Parathyroid adenoma (tissue), 2 donors: ENCODE measurements at regions not wholly inside any gene's neighbourhood (a gene's known extent, or its start where the extent isn't known, plus 50 kb on each side); places are given as distances from the start of the nearest gene placed in this dataset.

ENCODE experiments used
- H2AFZ ChIP-seq: fragments of 300-600 bp; sonication (generic); one replicate; pipeline ENCODE4 v1.7.0; 2017; ENCODE audit warnings: antibody characterized with exemption, mild to moderate bottlenecking
- H3K27ac ChIP-seq: fragments of 300-600 bp; sonication (generic); one replicate; pipeline ENCODE4 v1.7.0; 2017
- H3K27me3 ChIP-seq: fragments of 300-600 bp; sonication (generic); one replicate; pipeline ENCODE4 v1.7.0; 2017; ENCODE audit warnings: low read length; ENCODE audit not compliant: control insufficient read depth, insufficient read depth
- H3K36me3 ChIP-seq: fragments of 300-600 bp; sonication (generic); one replicate; pipeline ENCODE4 v1.7.0; 2017; ENCODE audit warnings: low read length; ENCODE audit not compliant: control insufficient read depth, insufficient read depth
- H3K4me1 ChIP-seq: fragments of 300-600 bp; sonication (generic); one replicate; pipeline ENCODE4 v1.7.0; 2017; ENCODE audit warnings: control low read depth
- H3K4me2 ChIP-seq: fragments of 300-600 bp; sonication (generic); one replicate; pipeline ENCODE4 v1.7.0; 2017; ENCODE audit warnings: low read length
- H3K4me3 ChIP-seq: fragments of 300-600 bp; sonication (generic); one replicate; pipeline ENCODE4 v1.7.0; 2017; ENCODE audit warnings: low read depth, low read length
- H3K79me2 ChIP-seq: fragments of 300-600 bp; sonication (generic); one replicate; pipeline ENCODE4 v1.7.0; 2017; ENCODE audit warnings: control low read depth
- H3K9ac ChIP-seq: fragments of 300-600 bp; sonication (generic); one replicate; pipeline ENCODE4 v1.7.0; 2017; ENCODE audit warnings: mild to moderate bottlenecking
- H3K9me3 ChIP-seq: fragments of 300-600 bp; sonication (generic); one replicate; pipeline ENCODE4 v1.7.0; 2017; ENCODE audit warnings: low read length; ENCODE audit not compliant: control insufficient read depth
- CTCF ChIP-seq: fragments of 300-600 bp; sonication (generic); IDR thresholded peaks from one replicate; pipeline ENCODE4 v1.7.0; 2017; ENCODE audit warnings: antibody characterized with exemption, mild to moderate bottlenecking
- donor health status: primary hyperparathyroidism.

DNA sequence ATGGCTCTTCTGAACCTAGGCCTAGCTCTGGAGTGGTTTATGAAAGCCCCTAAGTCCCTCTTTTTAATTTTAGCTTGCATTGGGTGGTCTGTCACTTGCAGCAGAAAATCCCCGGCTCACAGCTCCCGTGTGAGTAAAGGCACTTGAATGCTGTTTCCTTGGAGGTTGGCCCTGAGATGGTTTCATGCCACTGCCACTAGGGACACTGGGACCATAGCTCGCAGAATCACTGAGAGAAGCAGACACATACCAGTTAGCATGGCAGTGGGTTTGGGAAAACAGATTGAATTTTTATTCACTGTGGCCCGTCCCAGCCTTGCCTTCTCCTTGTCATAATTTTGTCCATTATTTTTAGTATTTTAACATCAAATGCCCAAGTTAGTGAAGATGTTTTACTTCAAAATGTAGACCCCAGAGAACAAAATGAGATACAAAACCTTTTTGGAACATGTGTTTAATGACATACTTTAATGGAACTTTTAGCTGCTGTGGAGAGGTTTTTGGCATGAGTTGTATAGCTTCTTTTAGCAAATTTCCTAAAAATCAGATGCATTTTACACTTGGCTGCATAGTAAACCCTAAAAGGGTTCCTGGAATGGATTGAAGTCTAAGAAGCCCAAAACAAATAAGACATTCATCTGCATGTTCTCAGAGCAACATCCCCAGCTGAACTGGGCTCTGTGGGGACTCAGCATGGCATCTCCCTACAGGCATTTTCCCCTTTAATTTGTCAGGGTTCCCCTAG, 259.7 kb upstream of the PITRM1 start:
- no peaks in the 10 kb centered on the region for H3K4me1 ChIP-seq
- no peak overlapping the region for H3K4me3 ChIP-seq
- TF ChIP-seq CTCF, result no peak
- H3K79me2 ChIP-seq, result no peaks in the 10 kb centered on the region
- no peak overlapping the region for H3K4me2 ChIP-seq
- no peaks in the 10 kb centered on the region for H3K36me3 ChIP-seq
- no peak overlapping the region for H3K27ac ChIP-seq
- H3K27me3 ChIP-seq, result no peaks in the 10 kb centered on the region
- no peak overlapping the region for H3K9ac ChIP-seq
- H2AFZ ChIP-seq, result no peak overlapping the region
- H3K9me3 ChIP-seq, result no peaks in the 10 kb centered on the region

- peaks cover 3% of the 10 kb centered on the region for H3K4me1 ChIP-seq
- no peaks in the 10 kb centered on the region for H3K36me3 ChIP-seq
- no peak overlapping the region for H2AFZ ChIP-seq
- H3K4me3 ChIP-seq, result no peak overlapping the region
- no peaks in the 10 kb centered on the region for H3K9me3 ChIP-seq
- no peaks in the 10 kb centered on the region for H3K79me2 ChIP-seq
- H3K4me2 ChIP-seq, result no peak overlapping the region
- H3K27me3 ChIP-seq, result no peaks in the 10 kb centered on the region
- no peak for TF ChIP-seq CTCF
- H3K27ac ChIP-seq, result no peak overlapping the region
- no peak overlapping the region for H3K9ac ChIP-seq
Measured at GRCh38 chr10:3430501-3430900, 257.9 kb upstream of the PITRM1 start.

DNA sequence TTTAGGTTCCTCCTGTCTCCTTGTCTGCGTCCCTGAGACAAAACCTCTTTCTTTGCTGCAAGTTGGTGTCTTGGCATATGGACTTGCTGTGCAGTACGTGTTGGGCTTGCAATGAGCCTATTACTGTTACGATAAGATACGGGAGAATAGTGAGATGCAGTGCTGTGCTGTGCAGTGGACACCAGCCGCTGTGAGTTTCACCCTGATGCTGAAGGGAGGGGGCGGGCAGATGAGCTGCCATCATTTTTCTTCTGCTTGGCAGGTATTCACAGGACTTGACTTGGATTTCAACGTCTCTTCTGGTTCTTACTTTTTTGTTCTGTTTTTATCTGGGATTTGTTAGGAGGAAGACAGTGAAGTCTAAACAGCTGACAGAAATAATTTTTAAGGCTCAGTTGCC, 257.1 kb upstream of the PITRM1 start:
- H3K36me3 ChIP-seq, result no peaks in the 10 kb centered on the region
- H3K9ac ChIP-seq, result no peak overlapping the region
- no peak overlapping the region for H3K27ac ChIP-seq
- H3K4me3 ChIP-seq, result no peak overlapping the region
- H3K27me3 ChIP-seq, result no peaks in the 10 kb centered on the region
- H3K4me2 ChIP-seq, result no peak overlapping the region
- no peaks in the 10 kb centered on the region for H3K79me2 ChIP-seq
- H3K9me3 ChIP-seq, result no peaks in the 10 kb centered on the region
- no peak overlapping the region for H2AFZ ChIP-seq
- peaks cover 3% of the 10 kb centered on the region for H3K4me1 ChIP-seq
- no peak for TF ChIP-seq CTCF

DNA sequence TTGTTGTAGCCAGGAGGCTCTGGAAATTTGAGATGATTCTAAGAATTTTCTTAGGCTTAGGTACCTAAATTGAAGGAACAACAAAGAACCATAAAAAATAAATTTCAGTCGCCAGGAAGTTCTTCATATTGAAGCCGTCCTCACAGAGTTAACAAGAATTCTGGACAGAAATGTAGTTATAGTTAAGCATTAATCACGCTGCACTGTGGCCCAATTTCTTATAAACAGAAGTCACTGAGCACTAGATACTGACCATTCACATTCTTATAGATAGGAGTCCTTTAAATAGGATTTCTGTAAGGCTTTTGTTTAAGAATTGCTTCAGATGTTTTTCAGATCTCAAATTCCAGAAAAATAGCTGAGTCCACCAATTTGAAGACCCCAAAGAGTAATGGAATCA, 256.2 kb upstream of the PITRM1 start:
- Histone ChIP-seq H3K4me2 (no peak overlapping the region), H3K79me2 (no peaks in the 10 kb centered on the region), H3K4me3 (no peak overlapping the region), H3K9me3 (no peaks in the 10 kb centered on the region), H3K27me3 (no peaks in the 10 kb centered on the region), H3K9ac (no peak overlapping the region), H3K36me3 (no peaks in the 10 kb centered on the region), H3K4me1 (peaks cover 3% of the 10 kb centered on the region), H3K27ac (no peak overlapping the region), H2AFZ (no peak overlapping the region)
- TF ChIP-seq CTCF, result no peak

GRCh38 chr10:3427950-3428354, 255.4 kb upstream of the PITRM1 start:
- H3K79me2 ChIP-seq, result no peaks in the 10 kb centered on the region
- no peaks in the 10 kb centered on the region for H3K27me3 ChIP-seq
- H2AFZ ChIP-seq, result no peak overlapping the region
- no peaks in the 10 kb centered on the region for H3K9me3 ChIP-seq
- H3K9ac ChIP-seq, result no peak overlapping the region
- no peak overlapping the region for H3K27ac ChIP-seq
- no peak overlapping the region for H3K4me2 ChIP-seq
- no peak for TF ChIP-seq CTCF
- H3K4me1 ChIP-seq, result peaks cover 3% of the 10 kb centered on the region
- no peaks in the 10 kb centered on the region for H3K36me3 ChIP-seq
- no peak overlapping the region for H3K4me3 ChIP-seq
